K562 (cell line): ENCODE measurements at regions not wholly inside any gene's neighbourhood (a gene's known extent, or its start where the extent isn't known, plus 50 kb on each side); places are given as distances from the start of the nearest gene placed in this dataset.

Source experiments
- BRD4 ChIP-seq: fragments of 200-600 bp; sonication (generic); IDR thresholded peaks from 2 replicates; pipeline ENCODE4 v1.6.1; 2017; ENCODE audit warnings: inconsistent platforms
- CBFA2T2 ChIP-seq: fragments of 450-650 bp; conservative IDR thresholded peaks from 2 replicates; pipeline ENCODE4 v1.6.1; 2017; ENCODE audit warnings: mild to moderate bottlenecking
- CBX5 ChIP-seq: IDR thresholded peaks from 2 replicates; pipeline ENCODE4 v1.6.1; 2014; ENCODE audit warnings: low read depth, borderline replicate concordance
- CCAR2 ChIP-seq: fragments of 200-400 bp; formaldehyde crosslinking; IDR thresholded peaks from 2 replicates; pipeline ENCODE4 v1.6.1; 2017; ENCODE audit warnings: mild to moderate bottlenecking, low read depth, low read length
- DDX20 ChIP-seq: fragments of 450-650 bp; IDR thresholded peaks from 2 replicates; pipeline ENCODE4 v1.6.1; 2016; ENCODE audit warnings: missing genetic modification characterization, low read depth, mild to moderate bottlenecking, missing compliant biosample characterization, moderate library complexity
- ELF2 ChIP-seq: fragments of 250-450 bp; sonication (Bioruptor Pico); IDR thresholded peaks from 2 replicates; pipeline ENCODE4 v1.5.0; 2021; ENCODE audit warnings: mild to moderate bottlenecking
- ESRRA ChIP-seq: fragments of 450-650 bp; IDR thresholded peaks from 2 replicates; pipeline ENCODE4 v1.6.1; 2014; ENCODE audit warnings: low read depth, mild to moderate bottlenecking, moderate library complexity, borderline replicate concordance
- ETV5 ChIP-seq: sonication (generic); formaldehyde crosslinking; IDR thresholded peaks from 2 replicates; pipeline ENCODE4 v1.4.0; 2020; ENCODE audit warnings: low read depth, mild to moderate bottlenecking, missing genetic modification reagents
- FOXJ3 ChIP-seq: sonication (generic); formaldehyde crosslinking; IDR thresholded peaks from 2 replicates; pipeline ENCODE4 v1.4.0; 2020; ENCODE audit warnings: mild to moderate bottlenecking, missing genetic modification reagents
- GABPB2 ChIP-seq: fragments of 250-450 bp; sonication (Bioruptor Pico); conservative IDR thresholded peaks from 2 replicates; pipeline ENCODE4 v1.5.1; 2021; ENCODE audit warnings: mild to moderate bottlenecking
- HMG20A ChIP-seq: fragments of 450-650 bp; formaldehyde crosslinking; conservative IDR thresholded peaks from 2 replicates; pipeline ENCODE4 v1.4.0; 2020; ENCODE audit warnings: mild to moderate bottlenecking, mixed read lengths
- L3MBTL2 ChIP-seq: fragments of 450-650 bp; IDR thresholded peaks from 2 replicates; pipeline ENCODE4 v1.6.1; 2016; ENCODE audit warnings: mild to moderate bottlenecking, moderate library complexity
- MCM5 ChIP-seq: fragments of 450-650 bp; IDR thresholded peaks from 2 replicates; pipeline ENCODE4 v1.6.1; 2016; ENCODE audit warnings: low read depth
- NR2C1 ChIP-seq, 2 experiments: fragments of 450-650 bp; IDR thresholded peaks; 2 replicates each; pipeline ENCODE4 v1.6.1; 2017; ENCODE audit warnings: mild to moderate bottlenecking in 2 of 2, antibody characterized with exemption in 1 of 2, inconsistent platforms in 1 of 2, missing compliant biosample characterization in 1 of 2, missing genetic modification characterization in 1 of 2
- POLR2B ChIP-seq: fragments of 450-650 bp; IDR thresholded peaks from 2 replicates; pipeline ENCODE4 v1.6.1; 2018; ENCODE audit warnings: low read depth; ENCODE audit not compliant: partially characterized antibody
- PTTG1 ChIP-seq: fragments of 450-650 bp; IDR thresholded peaks from 2 replicates; pipeline ENCODE4 v1.6.1; 2016; ENCODE audit warnings: low read depth, mild to moderate bottlenecking, missing genetic modification characterization, missing compliant biosample characterization
- RBM14 ChIP-seq: fragments of 200-400 bp; formaldehyde crosslinking; IDR thresholded peaks from 2 replicates; pipeline ENCODE4 v1.6.1; 2018; ENCODE audit warnings: low read depth, mild to moderate bottlenecking, low read length, moderate library complexity, borderline replicate concordance; ENCODE audit not compliant: insufficient read depth
- SAFB2 ChIP-seq: fragments of 200-400 bp; formaldehyde crosslinking; IDR thresholded peaks from 2 replicates; pipeline ENCODE4 v1.6.1; 2018; ENCODE audit warnings: borderline replicate concordance, low read length, low read depth, moderate library complexity; ENCODE audit not compliant: severe bottlenecking
- SMAD4 ChIP-seq: fragments of 250-450 bp; sonication (Bioruptor Pico); conservative IDR thresholded peaks from 2 replicates; pipeline ENCODE4 v1.8.0; 2021; ENCODE audit warnings: inconsistent platforms, mild to moderate bottlenecking, moderate library complexity
- SRSF1 ChIP-seq: fragments of 200-400 bp; formaldehyde crosslinking; IDR thresholded peaks from 2 replicates; pipeline ENCODE4 v1.6.1; 2017; ENCODE audit warnings: mild to moderate bottlenecking, low read depth, low read length, moderate library complexity
- STAT5A ChIP-seq: IDR thresholded peaks from 2 replicates; pipeline ENCODE4 v1.6.1; 2012; ENCODE audit warnings: low read length, inconsistent platforms, borderline replicate concordance
- ZBED1 ChIP-seq: IDR thresholded peaks from 2 replicates; pipeline ENCODE4 v1.6.1; 2014
- ZNF174 ChIP-seq: fragments of 250-450 bp; sonication (Bioruptor Pico); IDR thresholded peaks from 2 replicates; pipeline ENCODE4 v1.4.0; 2020; ENCODE audit warnings: mild to moderate bottlenecking
- ZNF175 ChIP-seq: fragments of 200-800 bp; sonication (Bioruptor generic); IDR thresholded peaks from 2 replicates; pipeline ENCODE4 v1.6.1; 2016; ENCODE audit warnings: low read depth, mild to moderate bottlenecking, missing genetic modification characterization, missing compliant biosample characterization
- ZNF274 ChIP-seq: IDR thresholded peaks from 2 replicates; pipeline ENCODE4 v1.6.1; 2011; ENCODE audit warnings: low read depth, mild to moderate bottlenecking, low read length, moderate library complexity, borderline replicate concordance
- TF ChIP-seq, protein P1 (sequence below): sonication (generic); formaldehyde crosslinking; IDR thresholded peaks from 2 replicates; pipeline ENCODE4 v1.8.1; 2023; ENCODE audit warnings: mild to moderate bottlenecking, missing genetic modification reagents, moderate library complexity
- TF ChIP-seq, protein P2 (sequence below): fragments of 250-450 bp; sonication (Bioruptor Pico); IDR thresholded peaks from 2 replicates; pipeline ENCODE4 v1.8.0; 2022; ENCODE audit warnings: moderate library complexity, mild to moderate bottlenecking, inconsistent platforms

DNA sequence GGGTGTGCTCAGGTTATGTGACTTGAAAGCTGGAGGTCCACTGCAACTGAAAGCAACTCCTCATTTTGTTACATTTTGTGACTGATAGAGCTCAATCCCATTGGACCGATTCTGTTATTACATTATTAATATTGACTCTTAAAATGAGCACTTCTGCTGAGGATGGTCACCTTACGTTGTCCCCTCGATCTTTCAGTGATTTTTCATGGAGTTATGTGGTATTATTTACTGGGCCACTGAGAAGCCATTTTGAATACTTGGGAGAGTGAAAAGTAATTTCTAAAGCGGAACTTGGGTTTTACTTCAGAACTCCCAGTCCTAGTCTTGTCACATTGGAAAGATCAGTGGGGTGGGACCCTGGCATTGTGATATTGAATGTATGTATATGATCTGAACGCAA, 96.3 kb upstream of the FAM180A start (continued):
- TF ChIP-seq PTTG1 (tag) (peak; percentile 51), L3MBTL2 (no peak), ESRRA (no peak), BRD4 (no peak), MCM5 (no peak), ZNF174 (CRISPR knock-in tag) (no peak), ETV5 (CRISPR knock-in tag) (no peak), FOXJ3 (CRISPR knock-in tag) (no peak), SMAD4 (CRISPR knock-in tag) (peak; percentile 77), POLR2B (no peak), NR2C1 (IDR thresholded peaks at IDR 0.05) (no peak), NR2C1 (tag; IDR thresholded peaks at IDR 0.05) (no peak), RBM14 (no peak), CBFA2T2 (no peak), ZNF175 (CRISPR knock-in tag) (peak; percentile 52; the same call in 1 of the 2 replicates), DDX20 (peak; percentile 82), ZNF274 (no peak), STAT5A (no peak), CBX5 (no peak), GABPB2 (CRISPR knock-in tag) (no peak), ZBED1 (no peak), SRSF1 (no peak), CCAR2 (no peak), SAFB2 (no peak), ELF2 (no peak), HMG20A (no peak)
- TF ChIP-seq, protein P1, sequence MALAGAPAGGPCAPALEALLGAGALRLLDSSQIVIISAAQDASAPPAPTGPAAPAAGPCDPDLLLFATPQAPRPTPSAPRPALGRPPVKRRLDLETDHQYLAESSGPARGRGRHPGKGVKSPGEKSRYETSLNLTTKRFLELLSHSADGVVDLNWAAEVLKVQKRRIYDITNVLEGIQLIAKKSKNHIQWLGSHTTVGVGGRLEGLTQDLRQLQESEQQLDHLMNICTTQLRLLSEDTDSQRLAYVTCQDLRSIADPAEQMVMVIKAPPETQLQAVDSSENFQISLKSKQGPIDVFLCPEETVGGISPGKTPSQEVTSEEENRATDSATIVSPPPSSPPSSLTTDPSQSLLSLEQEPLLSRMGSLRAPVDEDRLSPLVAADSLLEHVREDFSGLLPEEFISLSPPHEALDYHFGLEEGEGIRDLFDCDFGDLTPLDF (CRISPR knock-in tag): no peak
- TF ChIP-seq, protein P2, sequence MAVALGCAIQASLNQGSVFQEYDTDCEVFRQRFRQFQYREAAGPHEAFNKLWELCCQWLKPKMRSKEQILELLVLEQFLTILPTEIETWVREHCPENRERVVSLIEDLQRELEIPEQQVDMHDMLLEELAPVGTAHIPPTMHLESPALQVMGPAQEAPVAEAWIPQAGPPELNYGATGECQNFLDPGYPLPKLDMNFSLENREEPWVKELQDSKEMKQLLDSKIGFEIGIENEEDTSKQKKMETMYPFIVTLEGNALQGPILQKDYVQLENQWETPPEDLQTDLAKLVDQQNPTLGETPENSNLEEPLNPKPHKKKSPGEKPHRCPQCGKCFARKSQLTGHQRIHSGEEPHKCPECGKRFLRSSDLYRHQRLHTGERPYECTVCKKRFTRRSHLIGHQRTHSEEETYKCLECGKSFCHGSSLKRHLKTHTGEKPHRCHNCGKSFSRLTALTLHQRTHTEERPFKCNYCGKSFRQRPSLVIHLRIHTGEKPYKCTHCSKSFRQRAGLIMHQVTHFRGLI: peak; percentile 71; the same call in 1 of the 2 replicates
